RPMI7951 (cell line): ENCODE measurements at regions not wholly inside any gene's neighbourhood (a gene's known extent, or its start where the extent isn't known, plus 50 kb on each side); places are given as distances from the start of the nearest gene placed in this dataset.

Source experiments
- DNase-seq: peaks from one replicate; pipeline ENCODE4 v3.0.0-alpha.2; 2012; ENCODE audit warnings: low read depth

DNA sequence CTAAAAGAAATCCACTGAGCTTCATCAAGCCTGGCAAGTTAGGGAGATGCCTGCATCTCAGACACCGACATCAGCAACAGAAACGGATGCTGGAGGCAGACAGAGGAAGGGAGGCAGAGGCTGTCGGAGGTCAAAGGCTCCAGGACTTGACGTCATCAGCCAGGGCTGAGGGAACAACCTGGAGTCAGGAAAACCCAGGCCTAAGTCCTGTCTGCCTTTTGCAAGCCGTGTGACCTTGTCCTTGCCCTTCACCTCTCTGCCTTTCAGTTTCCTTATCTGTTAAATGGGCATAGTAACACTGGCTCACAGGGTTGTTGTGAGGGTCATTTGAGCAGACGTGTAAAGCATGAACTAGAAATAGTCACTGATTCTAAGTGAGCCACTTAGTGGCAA lies 194.2 kb downstream of the BCL11B start:
- no peak for DNase-seq

GRCh38 chr14:99078426-99078825 lies 193.6 kb downstream of the BCL11B start:
- no peak for DNase-seq

DNA sequence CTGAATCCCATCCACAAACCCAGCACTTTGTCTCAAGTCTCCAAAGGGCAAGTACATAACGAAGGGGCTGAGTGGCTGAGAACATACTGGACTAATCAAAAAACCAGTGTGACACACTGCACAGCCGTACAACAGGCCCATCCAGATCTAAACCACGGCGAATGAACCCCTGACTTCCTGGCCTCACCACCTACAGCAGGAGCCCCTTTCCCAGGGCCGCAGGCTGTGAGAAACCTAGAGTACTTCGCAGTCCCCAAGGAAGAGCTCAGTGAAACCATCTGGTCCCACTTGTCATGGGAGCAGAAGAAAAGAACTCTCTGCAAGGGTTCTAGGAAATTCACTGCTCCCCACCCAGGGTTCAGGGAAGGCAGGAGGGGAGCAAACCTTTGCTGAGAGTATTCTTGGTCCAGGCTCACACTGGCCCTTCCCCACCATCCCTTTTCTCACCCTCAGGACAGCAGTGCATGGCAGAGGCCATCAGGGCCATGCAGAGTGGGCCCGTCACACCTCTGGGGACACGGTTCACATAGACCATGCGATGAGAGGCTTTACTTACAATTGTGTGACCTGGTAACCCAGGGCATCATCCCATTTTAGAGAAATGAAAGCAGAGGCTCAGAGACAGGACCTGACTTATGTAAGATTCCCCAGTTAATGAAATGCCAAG lies 192.8 kb downstream of the BCL11B start:
- no peak for DNase-seq

GRCh38 chr14:99080306-99080705 lies 191.7 kb downstream of the BCL11B start:
- no peak for DNase-seq

- no peak for DNase-seq
These were observed 190.7 kb downstream of the BCL11B start for GRCh38 chr14:99081156-99081765.

GRCh38 chr14:99081880-99082279 lies 190.1 kb downstream of the BCL11B start:
- no peak for DNase-seq

GRCh38 chr14:99093532-99094517 lies 178.2 kb downstream of the BCL11B start:
- peak; percentile 61 for DNase-seq

DNA sequence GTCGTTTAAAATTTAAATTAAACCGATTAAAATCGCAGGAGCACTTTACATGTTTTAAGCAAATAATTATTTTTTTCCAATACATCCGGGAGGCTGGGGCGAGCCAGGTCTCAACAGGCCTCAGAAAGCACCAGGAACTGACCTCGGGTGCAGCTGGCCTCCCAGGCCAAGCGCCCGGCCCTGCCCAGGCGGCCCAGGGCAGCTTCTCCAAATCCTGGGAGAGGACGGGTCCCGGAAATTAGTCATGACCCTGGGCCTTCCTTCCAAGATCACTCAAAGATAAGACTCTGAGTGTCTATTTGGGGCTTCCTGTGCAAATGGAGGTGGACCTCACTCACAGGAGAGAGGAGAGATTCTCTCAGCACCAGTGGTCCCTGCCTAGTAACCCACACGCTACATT lies 177.1 kb downstream of the BCL11B start:
- peak; percentile 81 for DNase-seq

- no peak for DNase-seq
These were observed 176.6 kb downstream of the BCL11B start for GRCh38 chr14:99095369-99095768.

DNA sequence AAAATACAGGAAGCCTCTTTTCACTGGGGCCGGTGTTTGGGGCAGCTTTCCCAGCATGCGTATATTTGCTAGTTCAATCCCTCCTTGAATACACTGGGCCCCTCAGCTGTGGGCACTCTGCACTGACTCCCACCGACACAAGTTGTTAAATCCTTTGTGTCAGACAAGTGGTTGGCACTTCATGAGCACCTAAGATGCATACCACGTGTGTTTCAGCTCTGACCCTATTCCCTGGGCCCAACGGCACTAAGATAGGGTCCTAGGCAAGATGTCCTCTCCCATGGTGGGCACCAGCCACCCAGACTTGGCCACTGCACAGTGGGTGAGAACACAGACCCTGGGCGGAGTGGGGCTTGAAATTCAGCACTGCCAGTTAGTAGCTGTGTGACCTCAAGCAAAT lies 173.8 kb downstream of the BCL11B start:
- DNase-seq: no peak

GRCh38 chr14:99099051-99099787 lies 172.8 kb downstream of the BCL11B start:
- no peak for DNase-seq

DNA sequence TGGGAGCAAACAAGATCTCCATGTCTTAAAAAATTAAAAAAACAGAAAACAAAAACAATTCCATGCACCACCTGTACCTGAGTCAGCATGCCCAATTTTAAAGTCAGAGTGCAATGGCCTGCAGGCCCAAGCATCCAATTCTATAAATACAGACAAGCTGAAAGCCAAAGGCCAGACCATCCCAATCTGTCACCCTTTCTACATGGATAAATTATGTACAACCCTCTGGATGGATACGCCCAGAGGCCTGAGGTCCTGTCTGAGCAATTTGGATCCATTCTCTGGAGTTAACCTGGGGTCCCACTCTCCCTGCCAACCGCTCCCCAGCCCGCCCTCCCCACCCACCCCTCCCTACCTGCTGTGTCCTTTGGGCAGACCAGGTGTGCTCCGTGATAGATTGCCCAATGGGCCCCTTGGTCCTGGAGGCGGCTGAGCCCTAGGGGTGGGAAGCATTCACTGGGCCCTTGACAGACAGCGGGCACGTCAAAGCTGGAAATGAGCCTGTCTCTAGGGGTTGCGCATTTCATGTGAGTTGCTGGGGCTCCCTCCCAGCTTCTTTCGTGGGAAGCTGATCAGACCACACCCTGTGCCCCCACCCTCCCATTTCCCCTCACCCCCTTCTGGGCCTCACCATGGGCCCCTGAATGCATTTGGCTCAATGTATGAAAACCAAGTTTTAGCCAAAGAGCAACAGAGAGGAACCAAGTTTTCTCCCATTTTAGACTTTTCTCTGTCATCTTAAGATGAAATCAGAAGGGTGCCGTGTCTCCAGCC lies 171.3 kb downstream of the BCL11B start:
- no peak for DNase-seq

- no peak for DNase-seq
These were observed 170.0 kb downstream of the BCL11B start for GRCh38 chr14:99101855-99102461.

GRCh38 chr14:99116741-99117295 lies 155.2 kb downstream of the BCL11B start:
- DNase-seq: no peak

- no peak for DNase-seq
These were observed 154.3 kb downstream of the BCL11B start for GRCh38 chr14:99117671-99118045.

DNA sequence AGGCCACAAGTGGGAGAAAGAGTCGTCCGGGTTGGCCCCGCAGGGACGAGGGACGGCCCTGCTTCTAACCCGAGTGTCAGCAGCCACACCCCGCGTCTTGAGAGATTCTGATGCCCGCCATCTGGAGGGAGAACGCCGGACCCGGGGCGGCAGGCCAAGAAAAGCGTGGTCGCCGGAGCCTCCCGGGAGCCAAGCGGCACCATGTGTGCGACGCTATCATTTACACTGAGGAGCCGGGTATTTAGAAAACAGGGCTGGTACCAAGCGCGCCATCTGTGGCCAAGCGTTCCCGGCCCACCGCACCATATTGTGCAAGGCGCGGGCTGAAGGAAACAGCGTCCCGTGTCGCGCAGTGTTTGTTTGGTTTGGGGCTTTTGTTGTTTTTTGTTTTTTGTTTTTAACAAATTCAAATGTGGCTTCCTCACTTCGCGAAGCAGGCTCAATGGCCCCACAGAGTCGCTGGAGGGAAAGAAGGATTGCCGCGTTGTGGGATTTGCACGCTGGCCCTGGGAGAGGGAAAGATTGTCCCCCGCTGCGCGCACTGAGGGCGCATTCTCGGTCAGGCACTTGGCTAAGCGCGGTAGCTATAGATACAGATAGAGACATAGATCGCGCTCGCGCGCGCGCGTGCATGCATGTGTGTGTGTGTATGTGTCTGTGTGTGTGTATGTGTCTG lies 153.8 kb downstream of the BCL11B start:
- DNase-seq: peak; percentile 25

GRCh38 chr14:99118946-99119345 lies 153.1 kb downstream of the BCL11B start:
- DNase-seq: no peak
